Erythroblast (primary cell): ENCODE measurements at regions not wholly inside any gene's neighbourhood (a gene's known extent, or its start where the extent isn't known, plus 50 kb on each side); places are given as distances from the start of the nearest gene placed in this dataset.

ENCODE experiments used
- DNase-seq, 2 experiments: peaks; one replicate each; lab custom pipeline; 2025; lab: John Stamatoyannopoulos, UW
- GATA1 ChIP-seq: IDR thresholded peaks from 2 replicates; pipeline ENCODE4 v1.6.1; 2011; ENCODE audit warnings: low read depth, mild to moderate bottlenecking, control low read depth, low read length, moderate library complexity
- POLR2A ChIP-seq: IDR thresholded peaks from 2 replicates; pipeline ENCODE4 v1.6.1; 2011; ENCODE audit warnings: mild to moderate bottlenecking, low read length

DNA sequence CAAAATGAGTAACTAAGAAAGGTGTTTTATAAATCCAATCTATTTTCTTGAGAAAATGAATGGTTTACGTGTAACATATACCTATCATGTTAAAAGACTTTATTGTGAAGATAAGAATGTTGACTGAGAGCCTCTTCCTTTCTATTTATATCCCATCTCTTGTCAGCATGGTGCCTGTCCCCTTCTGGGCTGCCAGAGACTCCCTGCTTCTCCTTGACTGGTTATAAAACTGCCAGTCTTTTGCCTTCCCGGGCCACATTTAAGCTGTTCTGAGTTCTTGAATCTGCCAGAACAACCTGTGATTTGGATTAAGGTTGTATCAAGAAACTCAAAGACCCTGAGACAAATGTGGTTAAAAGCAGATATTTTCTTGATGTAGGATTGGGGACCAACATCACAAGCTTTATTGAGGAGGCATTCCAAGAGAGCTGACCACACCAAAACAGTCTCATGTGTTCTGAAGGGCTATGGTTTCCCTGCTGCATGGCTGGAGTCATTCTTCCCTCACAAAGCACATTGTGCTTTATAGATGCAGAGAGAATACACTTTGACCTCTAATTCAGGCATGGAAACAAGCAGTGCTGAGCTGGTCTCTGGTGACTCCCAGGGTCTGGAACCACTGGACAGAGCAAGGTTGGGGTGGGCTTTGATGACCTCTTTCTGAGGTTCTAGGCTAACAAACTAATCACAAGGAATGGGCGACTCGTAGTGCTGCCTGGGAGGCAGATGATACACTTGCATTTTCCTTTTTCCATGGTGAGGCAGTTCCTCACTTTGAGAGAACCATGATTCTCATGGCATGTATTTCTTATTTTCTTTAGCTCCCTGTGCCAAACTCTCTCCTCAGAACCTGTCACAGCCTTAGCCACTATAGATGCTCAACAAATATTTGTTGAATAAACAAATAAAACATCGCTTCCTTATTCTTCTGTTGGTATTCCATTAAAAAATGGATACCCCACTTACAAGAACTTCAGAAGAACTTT is 205.0 kb upstream of the PREP start:
- no peak for TF ChIP-seq GATA1
- TF ChIP-seq POLR2A, result no peak
- no peak for DNase-seq

DNA sequence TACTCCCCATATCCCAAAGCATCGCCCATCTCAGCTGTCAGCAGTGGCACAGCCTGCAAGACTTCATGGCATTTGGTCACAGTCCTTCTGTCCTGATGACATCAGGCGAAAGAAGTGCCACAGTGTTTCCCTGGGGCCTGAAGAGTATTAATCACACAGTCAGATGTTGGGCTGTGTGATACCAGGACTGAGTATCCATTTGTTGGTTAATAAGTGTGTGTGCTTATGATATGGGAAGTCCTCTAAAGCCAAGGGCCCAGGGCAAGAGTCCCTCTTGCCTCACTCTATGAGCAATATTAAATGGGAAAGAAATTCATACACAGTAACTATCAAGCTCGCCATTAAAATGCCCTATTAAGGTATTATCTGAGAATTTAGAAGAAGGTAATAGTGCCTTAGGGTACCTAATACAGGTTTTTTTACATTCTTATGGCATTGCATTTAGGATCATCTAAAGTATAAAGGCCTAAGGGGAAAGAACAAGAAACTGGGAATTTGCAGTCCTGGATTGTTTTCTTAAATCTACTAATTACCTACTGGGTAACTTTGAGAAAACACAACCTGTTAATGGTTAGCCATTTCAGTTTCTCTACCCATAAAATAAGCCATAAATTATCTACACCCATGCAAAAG is 204.1 kb upstream of the PREP start:
- DNase-seq, result no peak
- TF ChIP-seq POLR2A (no peak), GATA1 (no peak)

DNA sequence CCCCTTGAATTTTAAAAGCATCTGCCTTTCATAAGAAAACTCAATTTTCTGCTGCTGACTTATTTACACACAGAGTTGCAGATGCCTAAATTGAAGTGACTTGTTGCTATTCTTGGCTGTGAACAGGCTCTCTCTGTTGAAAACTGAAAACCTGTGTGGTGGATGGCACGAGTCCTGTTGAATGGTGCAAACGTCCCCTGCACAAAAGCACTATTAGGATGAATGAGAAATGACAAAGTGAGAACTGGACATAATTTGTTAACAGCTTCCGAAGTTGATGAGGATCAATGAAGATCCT is 201.7 kb upstream of the PREP start:
- TF ChIP-seq GATA1 (no peak), POLR2A (no peak)
- no peak for DNase-seq

DNA sequence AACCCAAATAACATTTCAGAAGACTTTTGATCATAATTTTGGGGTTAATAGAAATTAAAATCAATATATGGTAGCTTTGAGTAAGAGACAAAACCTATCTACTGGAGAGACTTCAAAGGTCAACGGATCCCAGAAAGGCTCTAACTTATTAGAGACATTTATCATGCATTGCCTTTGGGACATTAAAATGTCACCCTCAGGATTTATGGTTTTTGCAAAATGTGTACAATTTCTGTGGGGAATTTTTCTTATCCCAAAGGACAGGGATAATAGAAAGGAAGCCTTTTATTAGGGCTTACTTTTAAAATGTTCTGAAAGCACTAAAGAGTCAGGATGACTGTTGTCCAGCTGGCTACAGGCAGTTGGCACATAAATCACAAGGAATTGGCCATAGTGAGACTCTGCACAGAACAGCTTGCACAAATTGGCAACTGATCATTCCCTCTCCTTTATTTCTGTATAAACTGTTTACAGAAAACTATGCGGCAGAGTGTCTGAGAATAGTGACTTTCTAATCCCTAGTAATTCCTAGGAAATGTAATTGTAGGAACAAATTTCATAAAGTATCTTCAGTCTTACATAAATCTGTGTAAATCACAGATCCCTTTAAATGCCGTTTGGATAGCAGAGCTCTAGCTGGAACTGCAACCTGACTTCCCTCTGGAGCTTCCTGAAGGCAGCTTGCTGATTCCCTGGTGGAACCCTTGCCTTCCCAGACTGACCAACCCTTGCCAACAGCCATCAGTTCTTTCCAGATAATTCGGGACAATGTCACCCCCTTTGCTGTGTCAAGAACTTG is 201.1 kb upstream of the PREP start:
- TF ChIP-seq POLR2A, result no peak
- TF ChIP-seq GATA1, result no peak
- DNase-seq, result no peak

DNA sequence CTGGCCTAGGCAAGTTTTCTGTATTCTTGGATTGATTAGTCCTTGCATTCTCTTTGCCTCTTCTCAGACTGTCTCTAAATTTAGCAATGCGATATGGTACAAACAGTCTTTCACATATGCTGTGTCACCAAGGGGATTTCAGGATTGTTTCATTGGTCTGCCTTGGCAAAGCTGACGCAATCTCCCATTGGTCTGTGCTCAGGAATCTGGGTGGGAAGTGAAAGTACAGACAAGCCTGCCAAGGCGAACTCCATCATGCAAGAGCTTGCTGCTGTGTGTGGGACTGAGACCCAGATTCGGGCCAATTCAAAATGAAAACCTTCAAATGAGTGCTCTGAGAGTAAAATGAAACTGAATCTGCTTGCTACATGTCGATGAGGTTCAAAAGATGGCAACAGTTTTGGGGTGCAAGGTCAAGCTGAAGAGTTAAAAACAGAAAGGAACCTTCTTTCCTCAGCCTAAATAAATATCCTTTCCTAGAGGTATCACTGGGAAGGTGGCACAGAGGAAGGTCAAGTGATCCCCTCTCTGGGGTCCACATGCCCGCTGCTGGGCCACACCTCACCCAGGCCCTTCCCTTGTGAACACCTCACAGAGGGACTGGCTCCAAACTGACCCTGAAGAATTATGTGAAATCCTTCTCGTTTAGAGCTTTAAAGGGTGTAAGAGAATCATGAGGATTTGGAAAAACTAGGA is 198.8 kb upstream of the PREP start:
- TF ChIP-seq GATA1, result no peak
- TF ChIP-seq POLR2A, result no peak

DNA sequence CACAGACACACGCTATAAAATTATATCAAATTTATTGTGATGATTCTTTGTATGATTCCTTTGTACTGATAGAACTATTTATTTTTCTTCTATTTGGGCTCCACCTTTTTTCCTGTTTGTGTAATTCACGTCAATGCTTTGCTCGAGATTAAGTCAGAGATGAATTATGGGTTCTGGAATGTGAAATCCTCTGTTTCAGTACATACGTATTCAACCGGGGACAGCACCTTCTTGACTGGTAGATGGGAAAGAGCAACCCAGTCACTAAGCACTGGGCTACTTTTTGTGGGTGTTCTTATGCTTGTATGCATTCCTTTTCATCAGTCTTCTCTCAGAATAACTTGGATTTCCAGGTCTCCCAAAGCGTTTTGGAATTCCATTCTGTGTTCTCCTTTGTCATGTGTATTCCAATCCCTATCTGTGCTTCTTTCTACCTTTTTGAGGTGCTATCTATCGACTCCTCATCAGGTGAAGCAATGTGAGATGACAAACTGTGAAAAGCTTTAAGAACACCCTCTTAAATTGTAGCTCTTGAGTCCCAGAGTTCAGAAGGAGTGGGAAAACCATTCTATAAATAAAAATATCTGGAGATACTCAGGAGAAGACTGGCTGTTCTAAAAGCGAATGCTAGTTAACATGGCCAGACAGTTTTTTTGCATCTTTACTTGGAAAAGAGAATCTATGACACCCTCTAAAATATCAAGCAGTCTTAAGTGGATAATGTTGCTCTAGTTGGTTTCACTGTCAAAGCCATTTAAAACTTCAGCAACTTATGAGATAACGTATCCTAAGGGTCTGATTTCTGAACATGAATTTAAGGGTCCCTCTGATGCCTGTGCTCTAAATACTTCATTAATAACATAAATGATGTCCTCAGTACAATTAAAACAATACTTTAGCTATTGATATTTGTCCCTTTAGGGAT is 197.7 kb upstream of the PREP start:
- no peak for DNase-seq
- TF ChIP-seq POLR2A, result no peak
- no peak for TF ChIP-seq GATA1

More for the DNA sequence above, 198.8 kb upstream of the PREP start:
- peak in 1 of 2 experiments; percentile 30 for DNase-seq

DNA sequence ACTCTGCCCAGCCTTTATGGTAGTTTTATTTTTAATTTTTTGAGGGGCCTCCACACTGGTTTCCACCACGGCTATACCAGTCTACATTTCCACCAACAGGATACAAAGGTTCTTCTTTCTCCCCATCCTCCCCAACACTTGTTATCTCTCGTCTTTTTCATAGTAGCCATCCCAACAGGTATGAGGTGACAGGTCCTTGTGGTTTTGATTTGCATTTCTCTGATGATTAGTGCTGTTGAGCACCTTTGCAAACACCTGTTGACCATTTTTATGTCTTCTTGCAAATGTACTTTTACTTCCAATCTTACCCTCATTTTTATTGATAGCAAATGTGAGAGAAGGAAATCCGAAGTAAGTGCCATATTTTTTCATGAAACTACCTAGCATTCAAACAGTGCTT is 195.4 kb upstream of the PREP start:
- TF ChIP-seq POLR2A, result no peak
- TF ChIP-seq GATA1, result no peak
- no peak for DNase-seq

DNA sequence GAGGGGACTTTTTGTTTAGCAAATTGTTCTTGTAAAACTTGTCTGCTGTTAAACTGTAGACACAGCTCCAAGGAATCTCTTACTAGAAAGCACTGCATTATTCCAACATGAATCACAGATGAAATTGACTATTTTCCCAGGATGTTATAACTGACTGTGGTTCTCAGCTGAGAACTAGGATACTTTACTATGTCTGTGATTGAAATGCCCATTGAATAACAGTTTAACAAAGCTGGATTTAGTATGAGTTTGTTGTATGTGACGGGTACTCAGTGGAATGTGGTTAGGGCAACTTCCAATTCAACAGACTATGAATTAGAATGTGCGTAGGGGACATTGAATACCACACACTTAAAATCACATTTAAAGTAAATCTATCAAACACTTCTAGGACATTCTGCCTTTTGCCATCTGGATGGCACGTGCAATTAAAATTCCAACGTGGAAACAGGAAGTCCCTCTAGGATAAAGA is 193.4 kb upstream of the PREP start:
- DNase-seq, result no peak
- TF ChIP-seq POLR2A (no peak), GATA1 (no peak)

DNA sequence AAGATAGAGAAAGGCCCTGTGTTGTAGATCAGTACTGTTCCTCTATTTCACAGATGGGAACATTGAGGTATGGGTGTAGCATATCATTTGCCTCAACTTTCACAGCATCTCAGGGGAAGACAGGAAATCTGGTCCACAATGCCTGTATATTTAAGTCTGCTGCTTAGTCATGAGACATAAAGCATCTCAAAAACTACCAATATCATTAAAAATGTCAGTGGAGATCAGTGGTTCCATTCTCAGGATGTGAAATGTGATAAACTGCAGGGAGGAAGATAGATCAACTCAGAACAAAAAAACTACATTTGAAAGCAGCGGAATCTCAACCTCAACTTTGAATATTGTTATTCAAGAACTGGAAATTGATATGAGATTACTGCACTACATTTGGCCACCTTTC is 192.9 kb upstream of the PREP start:
- DNase-seq, result no peak
- TF ChIP-seq GATA1 (no peak), POLR2A (no peak)

DNA sequence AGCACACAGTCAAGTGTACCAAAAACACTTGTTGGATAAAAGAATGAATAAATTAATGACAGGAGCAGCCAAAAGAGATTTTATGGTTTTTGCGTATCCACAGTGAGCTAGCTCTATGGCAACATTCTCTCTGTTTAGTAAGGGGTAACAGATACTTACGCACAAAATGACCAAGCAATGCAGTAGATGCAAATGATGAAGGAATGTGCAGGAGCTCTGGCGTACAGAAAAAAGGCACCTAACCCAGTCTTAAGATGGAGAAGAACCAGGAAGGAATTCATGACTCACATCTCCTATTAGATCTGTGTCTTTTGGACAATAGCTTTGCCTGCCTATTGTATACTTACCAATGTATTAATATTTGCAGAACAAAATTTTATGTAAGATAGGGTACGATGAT is 191.9 kb upstream of the PREP start:
- DNase-seq, result no peak
- TF ChIP-seq GATA1 (no peak), POLR2A (no peak)

DNA sequence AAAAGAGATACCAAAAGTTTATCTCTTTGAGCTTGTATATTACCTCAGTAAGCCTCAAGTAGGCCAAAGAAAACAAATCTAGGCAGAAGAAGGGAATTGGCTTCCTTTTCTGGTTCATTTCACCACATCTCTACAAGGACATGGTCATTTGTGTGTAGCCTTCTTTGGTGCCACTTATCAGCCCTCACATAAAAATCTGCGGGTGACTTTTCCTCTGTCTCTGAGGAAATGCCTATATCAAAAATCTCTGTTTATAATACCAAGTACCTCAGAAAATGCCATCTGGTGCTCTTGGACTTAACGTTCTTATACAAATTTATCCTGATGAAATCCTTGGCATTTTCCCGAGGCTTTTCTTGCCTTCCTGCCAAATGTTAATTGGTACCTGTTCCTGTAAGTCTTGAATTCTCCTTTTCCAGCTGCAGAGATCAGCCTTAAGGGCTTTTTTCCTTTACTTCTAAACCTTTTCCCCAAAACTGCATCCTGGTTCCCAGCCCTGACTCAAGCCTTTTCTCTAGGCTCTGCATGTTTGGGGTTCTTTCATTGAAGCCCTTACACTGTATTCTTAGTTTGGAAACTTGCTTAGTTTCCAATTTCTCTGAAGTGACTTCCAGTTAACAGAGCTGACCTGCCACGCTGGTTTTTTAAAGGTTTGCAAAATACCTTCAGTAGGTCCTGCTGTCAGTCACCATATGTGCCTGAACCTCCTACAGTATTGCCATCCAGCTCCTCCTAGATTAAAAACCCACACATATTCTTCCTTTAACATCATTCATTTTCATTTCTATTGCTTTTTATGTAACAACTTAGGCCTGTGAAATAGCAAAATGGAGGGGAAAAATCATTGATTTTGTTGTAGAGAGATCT is 191.2 kb upstream of the PREP start:
- DNase-seq, result no peak
- TF ChIP-seq GATA1 (no peak), POLR2A (no peak)
